ENCODE measurements at regions not wholly inside any gene's neighbourhood (a gene's known extent, or its start where the extent isn't known, plus 50 kb on each side); places are given as distances from the start of the nearest gene placed in this dataset.

GRCh38 chr5:67542479-67542878 is 345.9 kb upstream of the CD180 start:
- H3K4me1 ChIP-seq (ENCODE audit: control insufficient read depth in 1 of 2, insufficient read depth in 2 of 2, low read length in 2 of 2) = no peaks in the 10 kb centered on the region
- WGBS (ENCODE audit: extremely low coverage, insufficient coverage, insufficient read length) = no CpG with 5 or more reads among the region's 3 CpGs
- H4K8ac ChIP-seq (ENCODE audit: low read depth, low read length) = no peak overlapping the region

GRCh38 chr5:67541875-67542274 is 345.3 kb upstream of the CD180 start:
- no CpG with 5 or more reads among the region's 1 CpG for WGBS (ENCODE audit: extremely low coverage, insufficient coverage, insufficient read length)
- Histone ChIP-seq H3K23ac (ENCODE audit: low read length) (no peak overlapping the region), H3K14ac (ENCODE audit: low read length) (no peak overlapping the region), H3K4me1 (ENCODE audit: control insufficient read depth in 1 of 2, insufficient read depth in 2 of 2, low read length in 2 of 2) (no peaks in the 10 kb centered on the region), H3K9ac (ENCODE audit: low read length) (no peak overlapping the region), H2BK12ac (ENCODE audit: low read length) (no peak overlapping the region), H3K27ac (ENCODE audit: low read depth, low read length) (no peak overlapping the region), H3K4me3 (ENCODE audit: low read depth, low read length) (no peak overlapping the region), H3K9me3 (ENCODE audit: insufficient read depth, low read depth, low read length) (no peaks in the 10 kb centered on the region), H3K27me3 (ENCODE audit: insufficient read depth, low read length) (no peaks in the 10 kb centered on the region), H3K79me2 (ENCODE audit: control insufficient read depth, insufficient read depth, low read length, poor library complexity) (no peaks in the 10 kb centered on the region), H4K8ac (ENCODE audit: low read depth, low read length) (no peak overlapping the region), H2AK5ac (ENCODE audit: low read length) (no peak overlapping the region), H4K12ac (ENCODE audit: low read depth, low read length) (no peak overlapping the region), H3K4ac (ENCODE audit: low read depth, low read length) (no peak overlapping the region), H3K36me3 (ENCODE audit: control insufficient read depth in 1 of 2, insufficient read depth in 2 of 2, low read length in 2 of 2) (no peaks in the 10 kb centered on the region), H2BK5ac (ENCODE audit: low read depth, low read length, poor library complexity) (no peak overlapping the region), H2AFZ (ENCODE audit: insufficient read depth, low read length, poor library complexity) (no peak overlapping the region), H3K4me2 (ENCODE audit: low read length) (no peak overlapping the region), H3K79me1 (ENCODE audit: low read length) (no peaks in the 10 kb centered on the region), H4K91ac (ENCODE audit: low read depth, low read length) (no peak overlapping the region), H2BK120ac (ENCODE audit: insufficient read depth, low read length, poor library complexity) (no peak overlapping the region), H3K18ac (ENCODE audit: low read length) (no peak overlapping the region)
- DNase-seq = no peak

More at GRCh38 chr5:67542479-67542878, 345.9 kb upstream of the CD180 start:
- Histone ChIP-seq H4K91ac (ENCODE audit: low read depth, low read length) (no peak overlapping the region), H4K12ac (ENCODE audit: low read depth, low read length) (no peak overlapping the region), H3K18ac (ENCODE audit: low read length) (no peak overlapping the region), H3K14ac (ENCODE audit: low read length) (no peak overlapping the region), H3K79me1 (ENCODE audit: low read length) (no peaks in the 10 kb centered on the region), H2BK5ac (ENCODE audit: low read depth, low read length, poor library complexity) (no peak overlapping the region), H2BK12ac (ENCODE audit: low read length) (no peak overlapping the region), H2AK5ac (ENCODE audit: low read length) (no peak overlapping the region), H2BK120ac (ENCODE audit: insufficient read depth, low read length, poor library complexity) (no peak overlapping the region), H3K4ac (ENCODE audit: low read depth, low read length) (no peak overlapping the region), H3K79me2 (ENCODE audit: control insufficient read depth, insufficient read depth, low read length, poor library complexity) (no peaks in the 10 kb centered on the region), H3K36me3 (ENCODE audit: control insufficient read depth in 1 of 2, insufficient read depth in 2 of 2, low read length in 2 of 2) (no peaks in the 10 kb centered on the region), H2AFZ (ENCODE audit: insufficient read depth, low read length, poor library complexity) (no peak overlapping the region), H3K9ac (ENCODE audit: low read length) (no peak overlapping the region), H3K27ac (ENCODE audit: low read depth, low read length) (no peak overlapping the region), H3K9me3 (ENCODE audit: insufficient read depth, low read depth, low read length) (no peaks in the 10 kb centered on the region), H3K4me2 (ENCODE audit: low read length) (no peak overlapping the region), H3K27me3 (ENCODE audit: insufficient read depth, low read length) (no peaks in the 10 kb centered on the region), H3K23ac (ENCODE audit: low read length) (no peak overlapping the region), H3K4me3 (ENCODE audit: low read depth, low read length) (no peak overlapping the region)
- no peak for DNase-seq

GRCh38 chr5:67538855-67539506 is 342.4 kb upstream of the CD180 start:
- H2BK12ac ChIP-seq (ENCODE audit: low read length) = no peak overlapping the region
- no peak for DNase-seq
- H3K18ac ChIP-seq (ENCODE audit: low read length) = no peak overlapping the region
- H3K9ac ChIP-seq (ENCODE audit: low read length) = no peak overlapping the region
- no peak overlapping the region for H3K4ac ChIP-seq (ENCODE audit: low read depth, low read length)
- no peak overlapping the region for H4K12ac ChIP-seq (ENCODE audit: low read depth, low read length)
- H4K91ac ChIP-seq (ENCODE audit: low read depth, low read length) = no peak overlapping the region
- H3K14ac ChIP-seq (ENCODE audit: low read length) = no peak overlapping the region
- no peak overlapping the region for H3K27ac ChIP-seq (ENCODE audit: low read depth, low read length)
- H2BK120ac ChIP-seq (ENCODE audit: insufficient read depth, low read length, poor library complexity) = no peak overlapping the region
- no peaks in the 10 kb centered on the region for H3K4me1 ChIP-seq (ENCODE audit: control insufficient read depth in 1 of 2, insufficient read depth in 2 of 2, low read length in 2 of 2)
- no peaks in the 10 kb centered on the region for H3K27me3 ChIP-seq (ENCODE audit: insufficient read depth, low read length)
- H3K4me2 ChIP-seq (ENCODE audit: low read length) = no peak overlapping the region
- H3K4me3 ChIP-seq (ENCODE audit: low read depth, low read length) = no peak overlapping the region
- no peak overlapping the region for H2AFZ ChIP-seq (ENCODE audit: insufficient read depth, low read length, poor library complexity)
- H3K79me2 ChIP-seq (ENCODE audit: control insufficient read depth, insufficient read depth, low read length, poor library complexity) = no peaks in the 10 kb centered on the region
- H2AK5ac ChIP-seq (ENCODE audit: low read length) = no peak overlapping the region
- H3K9me3 ChIP-seq (ENCODE audit: insufficient read depth, low read depth, low read length) = no peaks in the 10 kb centered on the region
- no peaks in the 10 kb centered on the region for H3K79me1 ChIP-seq (ENCODE audit: low read length)
- no peaks in the 10 kb centered on the region for H3K36me3 ChIP-seq (ENCODE audit: control insufficient read depth in 1 of 2, insufficient read depth in 2 of 2, low read length in 2 of 2)
- H4K8ac ChIP-seq (ENCODE audit: low read depth, low read length) = no peak overlapping the region
- no peak overlapping the region for H3K23ac ChIP-seq (ENCODE audit: low read length)
- H2BK5ac ChIP-seq (ENCODE audit: low read depth, low read length, poor library complexity) = no peak overlapping the region
- WGBS (ENCODE audit: extremely low coverage, insufficient coverage, insufficient read length) = no CpG with 5 or more reads among the region's 2 CpGs

- Histone ChIP-seq H3K79me2 (ENCODE audit: control insufficient read depth, insufficient read depth, low read length, poor library complexity) (no peaks in the 10 kb centered on the region), H3K27ac (ENCODE audit: low read depth, low read length) (no peak overlapping the region), H4K12ac (ENCODE audit: low read depth, low read length) (no peak overlapping the region), H3K23ac (ENCODE audit: low read length) (no peak overlapping the region), H3K4me2 (ENCODE audit: low read length) (no peak overlapping the region), H3K4me3 (ENCODE audit: low read depth, low read length) (no peak overlapping the region), H3K27me3 (ENCODE audit: insufficient read depth, low read length) (no peaks in the 10 kb centered on the region), H4K8ac (ENCODE audit: low read depth, low read length) (no peak overlapping the region), H2BK12ac (ENCODE audit: low read length) (no peak overlapping the region), H2AK5ac (ENCODE audit: low read length) (no peak overlapping the region), H3K14ac (ENCODE audit: low read length) (no peak overlapping the region), H3K4ac (ENCODE audit: low read depth, low read length) (no peak overlapping the region), H3K79me1 (ENCODE audit: low read length) (no peaks in the 10 kb centered on the region), H4K91ac (ENCODE audit: low read depth, low read length) (no peak overlapping the region), H3K9me3 (ENCODE audit: insufficient read depth, low read depth, low read length) (no peaks in the 10 kb centered on the region), H2BK5ac (ENCODE audit: low read depth, low read length, poor library complexity) (no peak overlapping the region), H3K36me3 (ENCODE audit: control insufficient read depth in 1 of 2, insufficient read depth in 2 of 2, low read length in 2 of 2) (no peaks in the 10 kb centered on the region), H3K18ac (ENCODE audit: low read length) (no peak overlapping the region), H3K4me1 (ENCODE audit: control insufficient read depth in 1 of 2, insufficient read depth in 2 of 2, low read length in 2 of 2) (no peaks in the 10 kb centered on the region), H3K9ac (ENCODE audit: low read length) (no peak overlapping the region), H2AFZ (ENCODE audit: insufficient read depth, low read length, poor library complexity) (no peak overlapping the region), H2BK120ac (ENCODE audit: insufficient read depth, low read length, poor library complexity) (no peak overlapping the region)
- no peak for DNase-seq
- no CpG with 5 or more reads among the region's 5 CpGs for WGBS (ENCODE audit: extremely low coverage, insufficient coverage, insufficient read length)
Measured at GRCh38 chr5:67537439-67538148, 341.0 kb upstream of the CD180 start.
